AG09309 (cell line): ENCODE measurements at regions not wholly inside any gene's neighbourhood (a gene's known extent, or its start where the extent isn't known, plus 50 kb on each side); places are given as distances from the start of the nearest gene placed in this dataset.

ENCODE experiments used
- DNase-seq: peaks from one replicate; pipeline ENCODE4 v3.0.0-alpha.2; 2010; ENCODE audit warnings: low read depth
- H3K4me3 ChIP-seq: 2 replicates; pipeline ENCODE4 v1.5.1; 2011; ENCODE audit warnings: mild to moderate bottlenecking, low read depth, low read length, moderate library complexity; ENCODE audit not compliant: control insufficient read depth
- CTCF ChIP-seq: IDR thresholded peaks from 2 replicates; pipeline ENCODE4 v1.5.1; 2011; ENCODE audit warnings: mild to moderate bottlenecking, low read depth, low read length, inconsistent platforms; ENCODE audit not compliant: insufficient read depth, control insufficient read depth; ENCODE audit errors: missing control alignments

DNA sequence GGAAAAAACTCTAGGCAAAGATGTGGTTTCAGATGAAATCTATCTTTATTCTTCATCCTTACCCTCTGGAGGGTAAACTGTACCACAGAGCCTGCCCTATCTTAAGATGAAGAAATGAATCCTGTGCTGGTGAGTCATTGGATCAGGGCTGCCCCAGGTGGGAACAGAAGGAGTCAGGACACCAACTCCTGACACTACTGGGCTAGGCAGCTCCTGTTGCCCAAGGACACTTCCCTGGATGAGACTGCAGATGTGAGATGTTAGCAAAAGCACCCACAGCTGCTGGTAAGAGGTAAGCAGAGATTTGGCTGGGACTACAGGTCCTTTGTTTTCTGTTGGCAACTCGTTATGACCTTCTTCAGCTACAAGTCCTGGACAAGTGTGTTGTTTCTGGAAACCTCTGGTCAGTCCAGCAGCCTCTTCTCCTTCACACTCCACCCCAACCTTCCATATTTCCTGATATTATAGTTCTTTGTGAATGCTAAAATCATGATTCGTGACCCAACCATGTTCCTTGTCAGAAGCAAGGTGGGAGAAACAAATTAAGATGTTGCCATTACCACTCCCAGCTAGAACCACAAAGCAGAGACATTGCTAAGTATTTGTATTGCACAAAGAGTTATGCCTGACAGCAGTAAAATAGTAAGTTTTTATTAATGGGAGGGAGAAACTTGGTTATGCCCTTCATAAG is 104.2 kb upstream of the TGFBR2 start:
- TF ChIP-seq CTCF = no peak

DNA sequence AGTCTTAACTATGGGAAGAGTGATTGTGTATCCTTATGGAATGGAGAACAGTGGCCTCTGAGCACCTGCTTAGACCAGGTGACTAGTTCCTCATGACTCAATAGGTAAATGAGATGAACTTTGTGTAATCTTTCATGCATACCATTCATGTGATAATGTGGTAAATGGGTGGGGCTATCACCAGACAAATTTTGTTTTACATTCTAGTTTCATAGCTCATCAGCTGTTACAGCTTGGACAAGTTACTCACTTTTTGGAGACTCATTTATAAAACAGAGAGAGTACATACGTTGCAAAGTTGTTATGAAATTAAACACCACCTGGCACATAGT is 103.7 kb upstream of the TGFBR2 start:
- DNase-seq = no peak
- no peak for TF ChIP-seq CTCF
- no peak overlapping the region for H3K4me3 ChIP-seq

More for the DNA sequence above, 104.2 kb upstream of the TGFBR2 start:
- H3K4me3 ChIP-seq = no peak overlapping the region
- no peak for DNase-seq

GRCh38 chr3:30503446-30503845 is 103.0 kb upstream of the TGFBR2 start:
- H3K4me3 ChIP-seq = no peak overlapping the region
- no peak for TF ChIP-seq CTCF
- DNase-seq = no peak

- no peak for DNase-seq
- TF ChIP-seq CTCF = no peak
Measured at GRCh38 chr3:30504939-30505338, 101.5 kb upstream of the TGFBR2 start.

DNA sequence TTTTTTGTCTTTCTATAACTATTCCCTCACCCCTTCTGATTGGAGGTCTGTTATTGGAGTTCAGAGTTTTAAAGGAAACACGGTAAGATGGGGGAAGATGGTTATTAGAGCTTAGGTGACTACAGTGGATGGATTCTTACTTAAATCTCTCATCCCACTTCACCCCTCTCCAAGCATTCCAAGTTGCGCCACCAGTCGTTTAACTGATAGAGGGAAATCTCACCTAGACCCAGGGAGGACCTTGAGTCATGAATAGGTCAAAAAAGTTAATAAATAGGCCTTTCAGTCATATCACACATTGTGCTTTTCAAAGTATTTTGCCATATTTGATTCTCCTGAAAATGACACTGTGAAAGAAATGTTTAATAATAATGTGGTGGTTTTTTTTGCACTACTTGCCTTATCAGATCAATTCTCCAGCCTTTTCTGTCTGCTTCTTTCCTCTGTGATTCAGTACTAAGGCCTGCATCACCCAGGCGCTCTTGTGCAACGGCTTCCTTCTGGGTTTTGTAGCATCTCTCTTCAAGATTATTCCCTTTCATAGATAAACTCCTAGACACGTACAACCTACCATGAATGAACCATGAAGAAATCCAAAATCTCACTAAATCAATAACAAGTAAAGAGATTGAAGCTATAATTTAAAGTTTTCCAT is 100.4 kb upstream of the TGFBR2 start:
- no peak for TF ChIP-seq CTCF
- no peak overlapping the region for H3K4me3 ChIP-seq
- DNase-seq = no peak

More at GRCh38 chr3:30504939-30505338, 101.5 kb upstream of the TGFBR2 start:
- H3K4me3 ChIP-seq = no peak overlapping the region

- no peak overlapping the region for H3K4me3 ChIP-seq
- TF ChIP-seq CTCF = no peak
- no peak for DNase-seq
Measured at GRCh38 chr3:30508339-30508738, 98.1 kb upstream of the TGFBR2 start.
